Choroid plexus epithelial cell (primary cell): ENCODE measurements at regions not wholly inside any gene's neighbourhood (a gene's known extent, or its start where the extent isn't known, plus 50 kb on each side); places are given as distances from the start of the nearest gene placed in this dataset.
"Not testable (repeated sequence)": the region's sequence is repeated elsewhere in the genome, so short reads cannot be mapped to it uniquely, and the experiment has no call there.

Source experiments
- DNase-seq: peaks from one replicate; pipeline ENCODE4 v3.0.0-alpha.2; 2010; ENCODE audit warnings: low read depth
- H3K4me3 ChIP-seq: 2 replicates; pipeline ENCODE4 v1.5.1; 2011; ENCODE audit warnings: low read depth, mild to moderate bottlenecking, control low read depth, low read length, moderate library complexity
- CTCF ChIP-seq: conservative IDR thresholded peaks from 2 replicates; pipeline ENCODE4 v1.5.1; 2011; ENCODE audit warnings: low read depth, mild to moderate bottlenecking, control low read depth, inconsistent platforms, low read length, moderate library complexity

DNA sequence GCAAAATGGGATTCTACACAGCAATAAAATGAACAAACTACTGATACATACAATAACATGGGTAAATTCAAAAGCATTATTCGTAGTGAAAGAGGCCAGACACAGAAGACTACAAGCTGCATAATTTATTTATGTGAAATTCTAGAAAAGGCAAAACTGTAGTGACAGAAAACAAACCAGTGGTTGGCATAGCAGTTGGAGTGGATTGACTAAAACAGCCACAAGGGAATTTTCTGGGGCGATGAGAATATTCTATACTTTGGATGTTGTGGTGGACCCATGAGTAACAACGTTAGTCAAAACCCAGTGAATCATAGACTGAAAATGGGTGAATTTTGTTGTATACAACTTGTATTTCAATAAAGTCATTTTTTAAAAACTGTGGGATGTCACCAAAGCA lies 63.2 kb upstream of the RPL38 start:
- no peak for DNase-seq
- H3K4me3 ChIP-seq: no peak overlapping the region

GRCh38 chr17:74141612-74142011 lies 61.9 kb upstream of the RPL38 start:
- no peak overlapping the region for H3K4me3 ChIP-seq
- no peak for DNase-seq
- no peak for TF ChIP-seq CTCF

More for the DNA sequence above, 63.2 kb upstream of the RPL38 start:
- TF ChIP-seq CTCF: no peak

- not testable (repeated sequence) for H3K4me3 ChIP-seq, DNase-seq
These were observed 60.2 kb upstream of the RPL38 start for GRCh38 chr17:74143318-74143717.

GRCh38 chr17:74145756-74146155 lies 57.7 kb upstream of the RPL38 start:
- DNase-seq: no peak
- H3K4me3 ChIP-seq: no peak overlapping the region
- no peak for TF ChIP-seq CTCF

- no peak overlapping the region for H3K4me3 ChIP-seq
- TF ChIP-seq CTCF: no peak
- DNase-seq: no peak
These were observed 57.3 kb upstream of the RPL38 start for GRCh38 chr17:74146196-74146595.

DNA sequence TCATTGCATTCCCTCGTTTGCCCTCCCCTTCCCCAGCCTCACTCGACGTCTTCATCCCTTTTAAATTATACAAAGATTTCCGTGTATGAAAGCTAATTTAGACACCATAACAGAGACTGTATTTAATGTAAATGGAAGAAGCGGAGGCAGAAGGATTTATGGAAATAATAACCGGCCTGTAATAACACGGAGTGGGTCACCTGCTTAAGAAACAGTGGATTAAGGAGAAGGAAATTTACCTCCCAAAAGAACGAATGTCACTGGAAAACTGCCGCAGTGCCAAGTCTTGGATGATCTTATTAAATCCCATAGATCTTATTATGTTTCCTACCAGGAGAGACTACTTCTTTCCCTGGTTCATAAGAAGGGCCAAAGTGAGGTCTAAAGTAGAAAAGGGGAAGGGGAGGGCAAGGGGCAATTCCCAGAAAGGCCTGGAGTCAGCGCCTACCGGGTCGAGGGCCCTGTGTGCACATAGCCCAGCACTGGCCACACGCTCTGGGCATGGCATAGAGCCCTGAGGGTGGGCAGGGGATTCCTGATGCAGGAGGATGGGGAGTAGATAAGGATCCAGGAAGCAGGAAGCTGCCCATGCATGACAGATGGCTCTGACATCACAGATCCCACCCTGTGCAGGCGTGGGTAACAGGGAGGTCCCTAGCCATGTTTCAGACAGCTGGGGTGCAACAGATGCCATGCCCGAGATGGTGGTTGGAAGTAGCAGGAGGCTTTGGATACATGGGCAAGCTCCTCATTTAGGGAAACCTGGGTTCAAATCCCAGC lies 56.2 kb upstream of the RPL38 start:
- H3K4me3 ChIP-seq: no peak overlapping the region
- no peak for DNase-seq
- no peak for TF ChIP-seq CTCF

GRCh38 chr17:74147966-74148365 lies 55.5 kb upstream of the RPL38 start:
- DNase-seq: no peak
- no peak overlapping the region for H3K4me3 ChIP-seq
- TF ChIP-seq CTCF: no peak
